ENCODE measurements at regions not wholly inside any gene's neighbourhood (a gene's known extent, or its start where the extent isn't known, plus 50 kb on each side); places are given as distances from the start of the nearest gene placed in this dataset.

DNA sequence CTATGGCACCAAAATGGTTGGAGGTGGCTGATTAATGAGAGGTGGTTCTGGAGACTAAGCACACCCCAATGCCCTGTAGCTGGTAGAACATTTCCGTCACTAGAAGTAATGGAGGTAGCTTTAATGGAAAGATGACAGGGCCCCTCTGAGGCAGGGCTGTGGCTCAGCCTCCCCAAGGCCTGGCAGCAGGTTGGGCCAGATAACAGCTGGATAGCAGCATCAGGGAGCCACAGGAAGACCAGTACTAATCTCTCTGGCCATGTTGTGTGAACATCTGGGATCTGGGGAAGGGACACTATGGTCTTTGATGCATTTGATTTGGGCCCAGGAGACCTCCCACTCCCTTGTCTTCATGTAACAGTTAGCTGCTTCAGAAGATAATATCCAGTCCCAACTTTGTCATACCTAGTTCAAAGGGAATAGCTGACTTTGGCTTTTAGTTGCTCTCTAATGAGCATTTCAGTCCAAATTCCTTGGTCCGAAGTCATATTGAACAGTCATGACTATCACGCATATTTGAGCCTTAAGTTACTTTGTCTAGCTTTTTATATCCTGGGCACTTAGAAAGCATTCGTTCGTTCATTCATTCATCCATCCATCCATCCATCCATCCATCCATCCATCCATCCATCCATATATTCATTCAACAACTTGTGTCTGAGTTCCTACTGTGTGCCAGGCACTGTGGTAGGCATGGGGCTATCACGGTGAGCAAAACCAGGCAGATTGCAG lies 53.0 kb upstream of the LMO2 start:
- TF ChIP-seq, protein P1, sequence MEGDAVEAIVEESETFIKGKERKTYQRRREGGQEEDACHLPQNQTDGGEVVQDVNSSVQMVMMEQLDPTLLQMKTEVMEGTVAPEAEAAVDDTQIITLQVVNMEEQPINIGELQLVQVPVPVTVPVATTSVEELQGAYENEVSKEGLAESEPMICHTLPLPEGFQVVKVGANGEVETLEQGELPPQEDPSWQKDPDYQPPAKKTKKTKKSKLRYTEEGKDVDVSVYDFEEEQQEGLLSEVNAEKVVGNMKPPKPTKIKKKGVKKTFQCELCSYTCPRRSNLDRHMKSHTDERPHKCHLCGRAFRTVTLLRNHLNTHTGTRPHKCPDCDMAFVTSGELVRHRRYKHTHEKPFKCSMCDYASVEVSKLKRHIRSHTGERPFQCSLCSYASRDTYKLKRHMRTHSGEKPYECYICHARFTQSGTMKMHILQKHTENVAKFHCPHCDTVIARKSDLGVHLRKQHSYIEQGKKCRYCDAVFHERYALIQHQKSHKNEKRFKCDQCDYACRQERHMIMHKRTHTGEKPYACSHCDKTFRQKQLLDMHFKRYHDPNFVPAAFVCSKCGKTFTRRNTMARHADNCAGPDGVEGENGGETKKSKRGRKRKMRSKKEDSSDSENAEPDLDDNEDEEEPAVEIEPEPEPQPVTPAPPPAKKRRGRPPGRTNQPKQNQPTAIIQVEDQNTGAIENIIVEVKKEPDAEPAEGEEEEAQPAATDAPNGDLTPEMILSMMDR (IDR thresholded peaks at IDR 0.05): no peak
- no peak for TF ChIP-seq TCF7 (CRISPR knock-in tag; IDR thresholded peaks at IDR 0.05; ENCODE audit: low read depth)
- no peak for TF ChIP-seq ZNF121 (CRISPR knock-in tag; IDR thresholded peaks at IDR 0.05)
- no peak for TF ChIP-seq ZNF232 (CRISPR knock-in tag; IDR thresholded peaks at IDR 0.05)
- TF ChIP-seq, protein P2, sequence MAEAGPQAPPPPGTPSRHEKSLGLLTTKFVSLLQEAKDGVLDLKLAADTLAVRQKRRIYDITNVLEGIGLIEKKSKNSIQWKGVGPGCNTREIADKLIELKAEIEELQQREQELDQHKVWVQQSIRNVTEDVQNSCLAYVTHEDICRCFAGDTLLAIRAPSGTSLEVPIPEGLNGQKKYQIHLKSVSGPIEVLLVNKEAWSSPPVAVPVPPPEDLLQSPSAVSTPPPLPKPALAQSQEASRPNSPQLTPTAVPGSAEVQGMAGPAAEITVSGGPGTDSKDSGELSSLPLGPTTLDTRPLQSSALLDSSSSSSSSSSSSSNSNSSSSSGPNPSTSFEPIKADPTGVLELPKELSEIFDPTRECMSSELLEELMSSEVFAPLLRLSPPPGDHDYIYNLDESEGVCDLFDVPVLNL (CRISPR knock-in tag; IDR thresholded peaks at IDR 0.05; ENCODE audit: borderline replicate concordance, low read depth): no peak
- TF ChIP-seq, protein P3, sequence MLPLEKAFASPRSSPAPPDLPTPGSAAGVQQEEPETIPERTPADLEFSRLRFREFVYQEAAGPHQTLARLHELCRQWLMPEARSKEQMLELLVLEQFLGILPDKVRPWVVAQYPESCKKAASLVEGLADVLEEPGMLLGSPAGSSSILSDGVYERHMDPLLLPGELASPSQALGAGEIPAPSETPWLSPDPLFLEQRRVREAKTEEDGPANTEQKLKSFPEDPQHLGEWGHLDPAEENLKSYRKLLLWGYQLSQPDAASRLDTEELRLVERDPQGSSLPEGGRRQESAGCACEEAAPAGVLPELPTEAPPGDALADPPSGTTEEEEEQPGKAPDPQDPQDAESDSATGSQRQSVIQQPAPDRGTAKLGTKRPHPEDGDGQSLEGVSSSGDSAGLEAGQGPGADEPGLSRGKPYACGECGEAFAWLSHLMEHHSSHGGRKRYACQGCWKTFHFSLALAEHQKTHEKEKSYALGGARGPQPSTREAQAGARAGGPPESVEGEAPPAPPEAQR (CRISPR knock-in tag; IDR thresholded peaks at IDR 0.05): no peak
- no peak for TF ChIP-seq ETV6 (CRISPR knock-in tag; IDR thresholded peaks at IDR 0.05)
- TF ChIP-seq, protein P4, sequence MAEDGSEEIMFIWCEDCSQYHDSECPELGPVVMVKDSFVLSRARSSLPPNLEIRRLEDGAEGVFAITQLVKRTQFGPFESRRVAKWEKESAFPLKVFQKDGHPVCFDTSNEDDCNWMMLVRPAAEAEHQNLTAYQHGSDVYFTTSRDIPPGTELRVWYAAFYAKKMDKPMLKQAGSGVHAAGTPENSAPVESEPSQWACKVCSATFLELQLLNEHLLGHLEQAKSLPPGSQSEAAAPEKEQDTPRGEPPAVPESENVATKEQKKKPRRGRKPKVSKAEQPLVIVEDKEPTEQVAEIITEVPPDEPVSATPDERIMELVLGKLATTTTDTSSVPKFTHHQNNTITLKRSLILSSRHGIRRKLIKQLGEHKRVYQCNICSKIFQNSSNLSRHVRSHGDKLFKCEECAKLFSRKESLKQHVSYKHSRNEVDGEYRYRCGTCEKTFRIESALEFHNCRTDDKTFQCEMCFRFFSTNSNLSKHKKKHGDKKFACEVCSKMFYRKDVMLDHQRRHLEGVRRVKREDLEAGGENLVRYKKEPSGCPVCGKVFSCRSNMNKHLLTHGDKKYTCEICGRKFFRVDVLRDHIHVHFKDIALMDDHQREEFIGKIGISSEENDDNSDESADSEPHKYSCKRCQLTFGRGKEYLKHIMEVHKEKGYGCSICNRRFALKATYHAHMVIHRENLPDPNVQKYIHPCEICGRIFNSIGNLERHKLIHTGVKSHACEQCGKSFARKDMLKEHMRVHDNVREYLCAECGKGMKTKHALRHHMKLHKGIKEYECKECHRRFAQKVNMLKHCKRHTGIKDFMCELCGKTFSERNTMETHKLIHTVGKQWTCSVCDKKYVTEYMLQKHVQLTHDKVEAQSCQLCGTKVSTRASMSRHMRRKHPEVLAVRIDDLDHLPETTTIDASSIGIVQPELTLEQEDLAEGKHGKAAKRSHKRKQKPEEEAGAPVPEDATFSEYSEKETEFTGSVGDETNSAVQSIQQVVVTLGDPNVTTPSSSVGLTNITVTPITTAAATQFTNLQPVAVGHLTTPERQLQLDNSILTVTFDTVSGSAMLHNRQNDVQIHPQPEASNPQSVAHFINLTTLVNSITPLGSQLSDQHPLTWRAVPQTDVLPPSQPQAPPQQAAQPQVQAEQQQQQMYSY (CRISPR knock-in tag; IDR thresholded peaks at IDR 0.05): no peak
- TF ChIP-seq, protein P5, sequence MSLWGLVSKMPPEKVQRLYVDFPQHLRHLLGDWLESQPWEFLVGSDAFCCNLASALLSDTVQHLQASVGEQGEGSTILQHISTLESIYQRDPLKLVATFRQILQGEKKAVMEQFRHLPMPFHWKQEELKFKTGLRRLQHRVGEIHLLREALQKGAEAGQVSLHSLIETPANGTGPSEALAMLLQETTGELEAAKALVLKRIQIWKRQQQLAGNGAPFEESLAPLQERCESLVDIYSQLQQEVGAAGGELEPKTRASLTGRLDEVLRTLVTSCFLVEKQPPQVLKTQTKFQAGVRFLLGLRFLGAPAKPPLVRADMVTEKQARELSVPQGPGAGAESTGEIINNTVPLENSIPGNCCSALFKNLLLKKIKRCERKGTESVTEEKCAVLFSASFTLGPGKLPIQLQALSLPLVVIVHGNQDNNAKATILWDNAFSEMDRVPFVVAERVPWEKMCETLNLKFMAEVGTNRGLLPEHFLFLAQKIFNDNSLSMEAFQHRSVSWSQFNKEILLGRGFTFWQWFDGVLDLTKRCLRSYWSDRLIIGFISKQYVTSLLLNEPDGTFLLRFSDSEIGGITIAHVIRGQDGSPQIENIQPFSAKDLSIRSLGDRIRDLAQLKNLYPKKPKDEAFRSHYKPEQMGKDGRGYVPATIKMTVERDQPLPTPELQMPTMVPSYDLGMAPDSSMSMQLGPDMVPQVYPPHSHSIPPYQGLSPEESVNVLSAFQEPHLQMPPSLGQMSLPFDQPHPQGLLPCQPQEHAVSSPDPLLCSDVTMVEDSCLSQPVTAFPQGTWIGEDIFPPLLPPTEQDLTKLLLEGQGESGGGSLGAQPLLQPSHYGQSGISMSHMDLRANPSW (CRISPR knock-in tag; conservative IDR thresholded peaks at IDR 0.05; ENCODE audit: low read depth): no peak
- no peak for TF ChIP-seq NR2C2 (CRISPR knock-in tag; IDR thresholded peaks at IDR 0.05)
- TF ChIP-seq, protein P6, sequence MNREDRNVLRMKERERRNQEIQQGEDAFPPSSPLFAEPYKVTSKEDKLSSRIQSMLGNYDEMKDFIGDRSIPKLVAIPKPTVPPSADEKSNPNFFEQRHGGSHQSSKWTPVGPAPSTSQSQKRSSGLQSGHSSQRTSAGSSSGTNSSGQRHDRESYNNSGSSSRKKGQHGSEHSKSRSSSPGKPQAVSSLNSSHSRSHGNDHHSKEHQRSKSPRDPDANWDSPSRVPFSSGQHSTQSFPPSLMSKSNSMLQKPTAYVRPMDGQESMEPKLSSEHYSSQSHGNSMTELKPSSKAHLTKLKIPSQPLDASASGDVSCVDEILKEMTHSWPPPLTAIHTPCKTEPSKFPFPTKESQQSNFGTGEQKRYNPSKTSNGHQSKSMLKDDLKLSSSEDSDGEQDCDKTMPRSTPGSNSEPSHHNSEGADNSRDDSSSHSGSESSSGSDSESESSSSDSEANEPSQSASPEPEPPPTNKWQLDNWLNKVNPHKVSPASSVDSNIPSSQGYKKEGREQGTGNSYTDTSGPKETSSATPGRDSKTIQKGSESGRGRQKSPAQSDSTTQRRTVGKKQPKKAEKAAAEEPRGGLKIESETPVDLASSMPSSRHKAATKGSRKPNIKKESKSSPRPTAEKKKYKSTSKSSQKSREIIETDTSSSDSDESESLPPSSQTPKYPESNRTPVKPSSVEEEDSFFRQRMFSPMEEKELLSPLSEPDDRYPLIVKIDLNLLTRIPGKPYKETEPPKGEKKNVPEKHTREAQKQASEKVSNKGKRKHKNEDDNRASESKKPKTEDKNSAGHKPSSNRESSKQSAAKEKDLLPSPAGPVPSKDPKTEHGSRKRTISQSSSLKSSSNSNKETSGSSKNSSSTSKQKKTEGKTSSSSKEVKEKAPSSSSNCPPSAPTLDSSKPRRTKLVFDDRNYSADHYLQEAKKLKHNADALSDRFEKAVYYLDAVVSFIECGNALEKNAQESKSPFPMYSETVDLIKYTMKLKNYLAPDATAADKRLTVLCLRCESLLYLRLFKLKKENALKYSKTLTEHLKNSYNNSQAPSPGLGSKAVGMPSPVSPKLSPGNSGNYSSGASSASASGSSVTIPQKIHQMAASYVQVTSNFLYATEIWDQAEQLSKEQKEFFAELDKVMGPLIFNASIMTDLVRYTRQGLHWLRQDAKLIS (CRISPR knock-in tag; IDR thresholded peaks at IDR 0.05; ENCODE audit: borderline replicate concordance): no peak
- no peak for TF ChIP-seq SP1 (CRISPR knock-in tag; conservative IDR thresholded peaks at IDR 0.05)
- TF ChIP-seq, protein P7, sequence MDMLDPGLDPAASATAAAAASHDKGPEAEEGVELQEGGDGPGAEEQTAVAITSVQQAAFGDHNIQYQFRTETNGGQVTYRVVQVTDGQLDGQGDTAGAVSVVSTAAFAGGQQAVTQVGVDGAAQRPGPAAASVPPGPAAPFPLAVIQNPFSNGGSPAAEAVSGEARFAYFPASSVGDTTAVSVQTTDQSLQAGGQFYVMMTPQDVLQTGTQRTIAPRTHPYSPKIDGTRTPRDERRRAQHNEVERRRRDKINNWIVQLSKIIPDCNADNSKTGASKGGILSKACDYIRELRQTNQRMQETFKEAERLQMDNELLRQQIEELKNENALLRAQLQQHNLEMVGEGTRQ (CRISPR knock-in tag; IDR thresholded peaks at IDR 0.05): no peak
- TF ChIP-seq, protein P8, sequence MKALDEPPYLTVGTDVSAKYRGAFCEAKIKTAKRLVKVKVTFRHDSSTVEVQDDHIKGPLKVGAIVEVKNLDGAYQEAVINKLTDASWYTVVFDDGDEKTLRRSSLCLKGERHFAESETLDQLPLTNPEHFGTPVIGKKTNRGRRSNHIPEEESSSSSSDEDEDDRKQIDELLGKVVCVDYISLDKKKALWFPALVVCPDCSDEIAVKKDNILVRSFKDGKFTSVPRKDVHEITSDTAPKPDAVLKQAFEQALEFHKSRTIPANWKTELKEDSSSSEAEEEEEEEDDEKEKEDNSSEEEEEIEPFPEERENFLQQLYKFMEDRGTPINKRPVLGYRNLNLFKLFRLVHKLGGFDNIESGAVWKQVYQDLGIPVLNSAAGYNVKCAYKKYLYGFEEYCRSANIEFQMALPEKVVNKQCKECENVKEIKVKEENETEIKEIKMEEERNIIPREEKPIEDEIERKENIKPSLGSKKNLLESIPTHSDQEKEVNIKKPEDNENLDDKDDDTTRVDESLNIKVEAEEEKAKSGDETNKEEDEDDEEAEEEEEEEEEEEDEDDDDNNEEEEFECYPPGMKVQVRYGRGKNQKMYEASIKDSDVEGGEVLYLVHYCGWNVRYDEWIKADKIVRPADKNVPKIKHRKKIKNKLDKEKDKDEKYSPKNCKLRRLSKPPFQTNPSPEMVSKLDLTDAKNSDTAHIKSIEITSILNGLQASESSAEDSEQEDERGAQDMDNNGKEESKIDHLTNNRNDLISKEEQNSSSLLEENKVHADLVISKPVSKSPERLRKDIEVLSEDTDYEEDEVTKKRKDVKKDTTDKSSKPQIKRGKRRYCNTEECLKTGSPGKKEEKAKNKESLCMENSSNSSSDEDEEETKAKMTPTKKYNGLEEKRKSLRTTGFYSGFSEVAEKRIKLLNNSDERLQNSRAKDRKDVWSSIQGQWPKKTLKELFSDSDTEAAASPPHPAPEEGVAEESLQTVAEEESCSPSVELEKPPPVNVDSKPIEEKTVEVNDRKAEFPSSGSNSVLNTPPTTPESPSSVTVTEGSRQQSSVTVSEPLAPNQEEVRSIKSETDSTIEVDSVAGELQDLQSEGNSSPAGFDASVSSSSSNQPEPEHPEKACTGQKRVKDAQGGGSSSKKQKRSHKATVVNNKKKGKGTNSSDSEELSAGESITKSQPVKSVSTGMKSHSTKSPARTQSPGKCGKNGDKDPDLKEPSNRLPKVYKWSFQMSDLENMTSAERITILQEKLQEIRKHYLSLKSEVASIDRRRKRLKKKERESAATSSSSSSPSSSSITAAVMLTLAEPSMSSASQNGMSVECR (CRISPR knock-in tag; IDR thresholded peaks at IDR 0.05; ENCODE audit: borderline replicate concordance): no peak

Data from WTC11 (cell line).